ENCODE measurements at regions not wholly inside any gene's neighbourhood (a gene's known extent, or its start where the extent isn't known, plus 50 kb on each side); places are given as distances from the start of the nearest gene placed in this dataset.
"Not testable (repeated sequence)": the region's sequence is repeated elsewhere in the genome, so short reads cannot be mapped to it uniquely, and the experiment has no call there.

DNA sequence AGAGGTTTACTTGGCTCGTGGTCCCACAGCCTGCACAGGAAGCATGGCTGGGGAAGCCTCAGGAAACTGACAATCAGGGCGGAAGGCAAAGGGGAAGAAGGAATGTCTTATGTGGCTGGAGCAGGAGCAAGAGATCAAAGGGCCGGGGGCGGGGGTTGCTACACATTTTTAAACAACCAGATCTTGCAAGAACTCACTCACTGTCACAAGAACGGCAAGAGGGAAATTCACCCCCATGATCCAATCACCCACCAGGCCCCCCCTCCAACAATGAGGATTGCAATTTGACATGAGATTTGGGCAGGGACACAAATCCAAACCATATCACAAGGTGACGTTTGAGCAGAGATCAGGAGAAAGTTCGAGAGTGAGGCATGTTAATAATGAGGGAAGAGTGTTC lies 163.7 kb upstream of the RPH3A start:
- Histone ChIP-seq H3K79me2 (ENCODE audit: insufficient read depth, low read depth, low read length) (no peaks in the 10 kb centered on the region), H2AFZ (ENCODE audit: low read length) (no peak overlapping the region), H3K4me2 (ENCODE audit: low read length) (no peak overlapping the region), H3K4me3 (ENCODE audit: low read depth, low read length, poor library complexity, severe bottlenecking) (no peak overlapping the region), H3K4me1 (ENCODE audit: insufficient read depth, low read length, poor library complexity, severe bottlenecking) (no peaks in the 10 kb centered on the region), H3K9me3 (ENCODE audit: low read length) (no peaks in the 10 kb centered on the region), H3K9me2 (ENCODE audit: insufficient read depth, low read length) (no peaks in the 10 kb centered on the region), H3K36me3 (ENCODE audit: insufficient read depth, low read length) (no peaks in the 10 kb centered on the region), H3K27ac (ENCODE audit: low read depth, low read length, poor library complexity, severe bottlenecking) (no peak overlapping the region), H4K20me1 (ENCODE audit: insufficient read depth, low read length) (no peaks in the 10 kb centered on the region)
- no peak for TF ChIP-seq EZH2phosphoT487 (IDR thresholded peaks at IDR 0.05; ENCODE audit: borderline replicate concordance, low read depth, low read length)
- TF ChIP-seq, protein P1, sequence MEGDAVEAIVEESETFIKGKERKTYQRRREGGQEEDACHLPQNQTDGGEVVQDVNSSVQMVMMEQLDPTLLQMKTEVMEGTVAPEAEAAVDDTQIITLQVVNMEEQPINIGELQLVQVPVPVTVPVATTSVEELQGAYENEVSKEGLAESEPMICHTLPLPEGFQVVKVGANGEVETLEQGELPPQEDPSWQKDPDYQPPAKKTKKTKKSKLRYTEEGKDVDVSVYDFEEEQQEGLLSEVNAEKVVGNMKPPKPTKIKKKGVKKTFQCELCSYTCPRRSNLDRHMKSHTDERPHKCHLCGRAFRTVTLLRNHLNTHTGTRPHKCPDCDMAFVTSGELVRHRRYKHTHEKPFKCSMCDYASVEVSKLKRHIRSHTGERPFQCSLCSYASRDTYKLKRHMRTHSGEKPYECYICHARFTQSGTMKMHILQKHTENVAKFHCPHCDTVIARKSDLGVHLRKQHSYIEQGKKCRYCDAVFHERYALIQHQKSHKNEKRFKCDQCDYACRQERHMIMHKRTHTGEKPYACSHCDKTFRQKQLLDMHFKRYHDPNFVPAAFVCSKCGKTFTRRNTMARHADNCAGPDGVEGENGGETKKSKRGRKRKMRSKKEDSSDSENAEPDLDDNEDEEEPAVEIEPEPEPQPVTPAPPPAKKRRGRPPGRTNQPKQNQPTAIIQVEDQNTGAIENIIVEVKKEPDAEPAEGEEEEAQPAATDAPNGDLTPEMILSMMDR (conservative IDR thresholded peaks at IDR 0.05; ENCODE audit: low read length) = no peak
- BruUV-seq (replicated peaks) = no TSS peak
- CTCF ChIA-PET (ENCODE audit: unreplicated experiment) = no interaction called here
- no peak for DNase-seq (ENCODE audit: low spot score)
- POLR2A ChIA-PET = no interaction called here
- intact Hi-C loops (cut with micrococcal nuclease; ENCODE audit: unreplicated experiment) = no loop called here

DNA sequence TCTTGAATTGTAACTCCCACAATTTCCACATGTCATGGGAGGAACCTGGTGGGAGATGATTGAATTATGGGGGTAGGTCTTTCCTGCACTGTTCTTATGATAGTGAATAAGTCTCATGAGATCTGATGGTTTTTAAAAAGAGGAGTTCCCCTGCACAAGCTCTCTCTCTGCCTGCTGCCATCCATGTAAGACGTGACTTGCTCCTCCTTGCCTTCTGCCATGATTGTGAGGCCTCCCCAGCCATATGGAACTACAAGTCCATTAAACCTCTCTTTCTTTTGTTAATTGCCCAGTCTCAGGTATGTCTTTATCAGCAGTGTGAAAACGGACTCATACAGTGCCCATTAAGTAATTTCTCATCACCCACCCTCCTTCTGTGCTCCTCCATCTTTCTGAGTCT lies 159.6 kb upstream of the RPH3A start:
- H4K20me1 ChIP-seq (ENCODE audit: insufficient read depth, low read length); H3K4me2 ChIP-seq (ENCODE audit: low read length); CTCF ChIA-PET (ENCODE audit: unreplicated experiment); POLR2A ChIA-PET; H3K36me3 ChIP-seq (ENCODE audit: insufficient read depth, low read length); BruUV-seq (replicated peaks); intact Hi-C loops (cut with micrococcal nuclease; ENCODE audit: unreplicated experiment); H3K9me2 ChIP-seq (ENCODE audit: insufficient read depth, low read length); H3K27ac ChIP-seq (ENCODE audit: low read depth, low read length, poor library complexity, severe bottlenecking); DNase-seq (ENCODE audit: low spot score); H3K9me3 ChIP-seq (ENCODE audit: low read length); H2AFZ ChIP-seq (ENCODE audit: low read length); H3K4me1 ChIP-seq (ENCODE audit: insufficient read depth, low read length, poor library complexity, severe bottlenecking); H3K79me2 ChIP-seq (ENCODE audit: insufficient read depth, low read depth, low read length); H3K4me3 ChIP-seq (ENCODE audit: low read depth, low read length, poor library complexity, severe bottlenecking): not testable (repeated sequence)

DNA sequence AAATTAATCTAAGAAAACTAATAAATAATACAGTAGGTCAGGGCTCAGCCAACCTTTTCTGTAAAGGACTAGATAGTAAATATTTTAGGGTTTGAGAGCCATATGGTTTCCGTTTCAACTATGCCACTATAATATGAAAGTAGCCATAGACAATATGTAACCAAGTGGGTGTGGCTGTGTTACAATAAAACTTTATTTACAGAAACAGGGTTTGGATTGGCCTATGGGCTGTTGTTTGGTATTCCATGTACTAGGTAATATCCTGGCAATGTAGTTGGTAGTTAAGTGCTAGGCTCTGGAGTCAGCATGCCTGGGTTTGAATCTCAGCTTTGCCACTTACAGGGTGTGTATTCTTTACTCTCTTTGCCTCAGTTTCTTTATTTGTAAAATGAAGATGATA lies 156.5 kb upstream of the RPH3A start:
- no peaks in the 10 kb centered on the region for H3K36me3 ChIP-seq (ENCODE audit: insufficient read depth, low read length)
- H3K4me2 ChIP-seq (ENCODE audit: low read length) = no peak overlapping the region
- H3K4me1 ChIP-seq (ENCODE audit: insufficient read depth, low read length, poor library complexity, severe bottlenecking) = no peaks in the 10 kb centered on the region
- TF ChIP-seq EZH2phosphoT487 (IDR thresholded peaks at IDR 0.05; ENCODE audit: borderline replicate concordance, low read depth, low read length) = no peak
- TF ChIP-seq, protein P1 (conservative IDR thresholded peaks at IDR 0.05; ENCODE audit: low read length) = no peak
- no peak overlapping the region for H3K4me3 ChIP-seq (ENCODE audit: low read depth, low read length, poor library complexity, severe bottlenecking)
- no TSS peak for BruUV-seq (replicated peaks)
- H3K79me2 ChIP-seq (ENCODE audit: insufficient read depth, low read depth, low read length) = no peaks in the 10 kb centered on the region
- no peaks in the 10 kb centered on the region for H4K20me1 ChIP-seq (ENCODE audit: insufficient read depth, low read length)
- CTCF ChIA-PET (ENCODE audit: unreplicated experiment) = no interaction called here
- intact Hi-C loops (cut with micrococcal nuclease; ENCODE audit: unreplicated experiment) = no loop called here
- no peaks in the 10 kb centered on the region for H3K9me2 ChIP-seq (ENCODE audit: insufficient read depth, low read length)
- H3K27ac ChIP-seq (ENCODE audit: low read depth, low read length, poor library complexity, severe bottlenecking) = no peak overlapping the region
- no peak for DNase-seq (ENCODE audit: low spot score)
- H2AFZ ChIP-seq (ENCODE audit: low read length) = no peak overlapping the region
- POLR2A ChIA-PET = no interaction called here
- no peaks in the 10 kb centered on the region for H3K9me3 ChIP-seq (ENCODE audit: low read length)
